ENCODE measurements at regions not wholly inside any gene's neighbourhood (a gene's known extent, or its start where the extent isn't known, plus 50 kb on each side); places are given as distances from the start of the nearest gene placed in this dataset.
A peak's percentile ranks its signal among the peaks of the same experiment; 100 is the strongest.

GRCh38 chr7:136370137-136370536, 393.0 kb upstream of the MTPN start:
- Histone ChIP-seq H3F3A (ENCODE audit: insufficient read depth) (no peaks in the 10 kb centered on the region), H2AFZ (ENCODE audit: low read depth, low read length, severe bottlenecking) (no peak overlapping the region), H3K4me2 (ENCODE audit: low read depth, low read length, poor library complexity, severe bottlenecking) (no peak overlapping the region), H3K36me3 (ENCODE audit: low read length) (no peaks in the 10 kb centered on the region), H3K79me2 (ENCODE audit: insufficient read depth, low read length) (no peaks in the 10 kb centered on the region), H3K9me2 (replicated peaks; ENCODE audit: insufficient read depth, low read length) (no peaks in the 10 kb centered on the region), H3K4me3 (ENCODE audit: insufficient read depth, low read length, poor library complexity, severe bottlenecking) (no peak overlapping the region), H3K27me3 (ENCODE audit: low read length) (no peaks in the 10 kb centered on the region; the same call in 1 of the 2 replicates), H3K9ac (ENCODE audit: low read length) (no peak overlapping the region), H4K20me1 (ENCODE audit: low read depth, low read length) (no peaks in the 10 kb centered on the region), H3K27ac (ENCODE audit: low read depth, low read length) (no peak overlapping the region), H3K9me3 (ENCODE audit: insufficient read depth, low read length) (no peaks in the 10 kb centered on the region)
- TF ChIP-seq EZH2phosphoT487 (conservative IDR thresholded peaks at IDR 0.05; ENCODE audit: low read length) (no peak), CTCF (IDR thresholded peaks at IDR 0.05; ENCODE audit: insufficient read depth, low read length, poor library complexity, severe bottlenecking) (no peak)

GRCh38 chr7:136369225-136369624, 392.1 kb upstream of the MTPN start:
- H3K9me3 ChIP-seq (ENCODE audit: insufficient read depth, low read length), result no peaks in the 10 kb centered on the region
- H4K20me1 ChIP-seq (ENCODE audit: low read depth, low read length), result no peaks in the 10 kb centered on the region
- no peaks in the 10 kb centered on the region for H3K27me3 ChIP-seq (ENCODE audit: low read length)
- TF ChIP-seq CTCF (IDR thresholded peaks at IDR 0.05; ENCODE audit: insufficient read depth, low read length, poor library complexity, severe bottlenecking), result no peak
- TF ChIP-seq EZH2phosphoT487 (conservative IDR thresholded peaks at IDR 0.05; ENCODE audit: low read length), result no peak
- no peak overlapping the region for H2AFZ ChIP-seq (ENCODE audit: low read depth, low read length, severe bottlenecking)
- H3K36me3 ChIP-seq (ENCODE audit: low read length), result peaks cover 4% of the 10 kb centered on the region; the same call in 1 of the 2 replicates
- H3K79me2 ChIP-seq (ENCODE audit: insufficient read depth, low read length), result no peaks in the 10 kb centered on the region
- H3K9me2 ChIP-seq (replicated peaks; ENCODE audit: insufficient read depth, low read length), result no peaks in the 10 kb centered on the region
- no peaks in the 10 kb centered on the region for H3F3A ChIP-seq (ENCODE audit: insufficient read depth)
- no peak overlapping the region for H3K9ac ChIP-seq (ENCODE audit: low read length)
- no peak overlapping the region for H3K4me3 ChIP-seq (ENCODE audit: insufficient read depth, low read length, poor library complexity, severe bottlenecking)
- H3K27ac ChIP-seq (ENCODE audit: low read depth, low read length), result no peak overlapping the region
- H3K4me2 ChIP-seq (ENCODE audit: low read depth, low read length, poor library complexity, severe bottlenecking), result no peak overlapping the region

GRCh38 chr7:136359333-136359903, 382.3 kb upstream of the MTPN start:
- Histone ChIP-seq H3K36me3 (ENCODE audit: low read length) (peaks cover 17% of the 10 kb centered on the region; the same call in 1 of the 2 replicates), H3K27ac (ENCODE audit: low read depth, low read length) (peak overlapping the region; percentile 80), H3K4me3 (ENCODE audit: insufficient read depth, low read length, poor library complexity, severe bottlenecking) (peak overlapping the region; percentile 10), H3K9me3 (ENCODE audit: insufficient read depth, low read length) (peaks cover 14% of the 10 kb centered on the region; the same call in 1 of the 2 replicates), H4K20me1 (ENCODE audit: low read depth, low read length) (no peaks in the 10 kb centered on the region), H3F3A (ENCODE audit: insufficient read depth) (peaks cover 24% of the 10 kb centered on the region), H3K4me2 (ENCODE audit: low read depth, low read length, poor library complexity, severe bottlenecking) (peak overlapping the region; percentile 57), H2AFZ (ENCODE audit: low read depth, low read length, severe bottlenecking) (no peak overlapping the region), H3K27me3 (ENCODE audit: low read length) (no peaks in the 10 kb centered on the region; the same call in 1 of the 2 replicates), H3K9ac (ENCODE audit: low read length) (no peak overlapping the region; the same call in 1 of the 2 replicates), H3K9me2 (replicated peaks; ENCODE audit: insufficient read depth, low read length) (no peaks in the 10 kb centered on the region), H3K79me2 (ENCODE audit: insufficient read depth, low read length) (no peaks in the 10 kb centered on the region)
- no peak for TF ChIP-seq CTCF (IDR thresholded peaks at IDR 0.05; ENCODE audit: insufficient read depth, low read length, poor library complexity, severe bottlenecking)
- TF ChIP-seq EZH2phosphoT487 (conservative IDR thresholded peaks at IDR 0.05; ENCODE audit: low read length), result no peak
